ENCODE measurements at regions not wholly inside any gene's neighbourhood (a gene's known extent, or its start where the extent isn't known, plus 50 kb on each side); places are given as distances from the start of the nearest gene placed in this dataset.

GRCh38 chr14:87278415-87278814, 714.6 kb downstream of the GALC start:
- no peaks in the 10 kb centered on the region for H3K27me3 ChIP-seq (ENCODE audit: control insufficient read depth in 3 of 3, insufficient read depth in 3 of 3, low read length in 2 of 3)
- no peaks in the 10 kb centered on the region for H3K36me3 ChIP-seq (ENCODE audit: control insufficient read depth in 4 of 4, insufficient read depth in 4 of 4, low read length in 4 of 4)
- 80 to 85% methylated on average over 2 of the region's 2 CpGs for WGBS, 2 donors
- TF ChIP-seq CTCF (IDR thresholded peaks at IDR 0.05; ENCODE audit: control extremely low read depth, extremely low read depth) = no peak
- H3K9me3 ChIP-seq (ENCODE audit: control insufficient read depth in 4 of 4, insufficient read depth in 3 of 4, low read length in 3 of 4) = no peaks in the 10 kb centered on the region
- ATAC-seq (ENCODE audit: insufficient read depth, low FRiP score) (no peak), DNase-seq (no peak)
- no peak overlapping the region for H3K4me3 ChIP-seq
- H3K27ac ChIP-seq (ENCODE audit: low read depth in 1 of 2, low read length in 1 of 2) = no peak overlapping the region
- no peaks in the 10 kb centered on the region for H3K4me1 ChIP-seq (ENCODE audit: control insufficient read depth in 5 of 5, insufficient read depth in 5 of 5, low read length in 5 of 5)
- H3K9ac ChIP-seq (ENCODE audit: insufficient read depth in 1 of 2, low read length in 2 of 2) = no peak overlapping the region

GRCh38 chr14:87271331-87271730, 721.7 kb downstream of the GALC start:
- ATAC-seq (ENCODE audit: insufficient read depth, low FRiP score) (no peak), DNase-seq (no peak)
- TF ChIP-seq CTCF (IDR thresholded peaks at IDR 0.05; ENCODE audit: control extremely low read depth, extremely low read depth) = no peak
- Histone ChIP-seq H3K27ac (ENCODE audit: low read depth in 1 of 2, low read length in 1 of 2) (no peak overlapping the region), H3K27me3 (ENCODE audit: control insufficient read depth in 3 of 3, insufficient read depth in 3 of 3, low read length in 2 of 3) (no peaks in the 10 kb centered on the region), H3K9ac (ENCODE audit: insufficient read depth in 1 of 2, low read length in 2 of 2) (no peak overlapping the region), H3K9me3 (ENCODE audit: control insufficient read depth in 4 of 4, insufficient read depth in 3 of 4, low read length in 3 of 4) (no peaks in the 10 kb centered on the region), H3K4me3 (no peak overlapping the region), H3K36me3 (ENCODE audit: control insufficient read depth in 4 of 4, insufficient read depth in 4 of 4, low read length in 4 of 4) (no peaks in the 10 kb centered on the region), H3K4me1 (ENCODE audit: control insufficient read depth in 5 of 5, insufficient read depth in 5 of 5, low read length in 5 of 5) (no peaks in the 10 kb centered on the region)
- 1 to 66% methylated on average over 2 of the region's 2 CpGs for WGBS, 2 donors

GRCh38 chr14:87268997-87269396, 724.0 kb downstream of the GALC start:
- TF ChIP-seq CTCF (IDR thresholded peaks at IDR 0.05; ENCODE audit: control extremely low read depth, extremely low read depth) = no peak
- no peaks in the 10 kb centered on the region for H3K36me3 ChIP-seq (ENCODE audit: control insufficient read depth in 4 of 4, insufficient read depth in 4 of 4, low read length in 4 of 4)
- WGBS, 2 donors = 75 to 83% methylated on average over 2 of the region's 2 CpGs

GRCh38 chr14:87264796-87265195, 728.2 kb downstream of the GALC start:
- Histone ChIP-seq H3K4me1 (ENCODE audit: control insufficient read depth in 5 of 5, insufficient read depth in 5 of 5, low read length in 5 of 5) (no peaks in the 10 kb centered on the region), H3K36me3 (ENCODE audit: control insufficient read depth in 4 of 4, insufficient read depth in 4 of 4, low read length in 4 of 4) (no peaks in the 10 kb centered on the region), H3K9ac (ENCODE audit: insufficient read depth in 1 of 2, low read length in 2 of 2) (no peak overlapping the region), H3K4me3 (no peak overlapping the region), H3K9me3 (ENCODE audit: control insufficient read depth in 4 of 4, insufficient read depth in 3 of 4, low read length in 3 of 4) (no peaks in the 10 kb centered on the region), H3K27ac (ENCODE audit: low read depth in 1 of 2, low read length in 1 of 2) (no peak overlapping the region), H3K27me3 (ENCODE audit: control insufficient read depth in 3 of 3, insufficient read depth in 3 of 3, low read length in 2 of 3) (no peaks in the 10 kb centered on the region)
- DNase-seq (no peak), ATAC-seq (ENCODE audit: insufficient read depth, low FRiP score) (no peak)
- WGBS, 2 donors = 57 to 66% methylated on average over 3 of the region's 3 CpGs
- no peak for TF ChIP-seq CTCF (IDR thresholded peaks at IDR 0.05; ENCODE audit: control extremely low read depth, extremely low read depth)

More at GRCh38 chr14:87268997-87269396, 724.0 kb downstream of the GALC start:
- no peaks in the 10 kb centered on the region for H3K4me1 ChIP-seq (ENCODE audit: control insufficient read depth in 5 of 5, insufficient read depth in 5 of 5, low read length in 5 of 5)
- no peaks in the 10 kb centered on the region for H3K9me3 ChIP-seq (ENCODE audit: control insufficient read depth in 4 of 4, insufficient read depth in 3 of 4, low read length in 3 of 4)
- no peak overlapping the region for H3K9ac ChIP-seq (ENCODE audit: insufficient read depth in 1 of 2, low read length in 2 of 2)
- no peak overlapping the region for H3K27ac ChIP-seq (ENCODE audit: low read depth in 1 of 2, low read length in 1 of 2)
- H3K27me3 ChIP-seq (ENCODE audit: control insufficient read depth in 3 of 3, insufficient read depth in 3 of 3, low read length in 2 of 3) = no peaks in the 10 kb centered on the region
- DNase-seq (no peak), ATAC-seq (ENCODE audit: insufficient read depth, low FRiP score) (no peak)
- no peak overlapping the region for H3K4me3 ChIP-seq
